ENCODE measurements at regions not wholly inside any gene's neighbourhood (a gene's known extent, or its start where the extent isn't known, plus 50 kb on each side); places are given as distances from the start of the nearest gene placed in this dataset.

DNA sequence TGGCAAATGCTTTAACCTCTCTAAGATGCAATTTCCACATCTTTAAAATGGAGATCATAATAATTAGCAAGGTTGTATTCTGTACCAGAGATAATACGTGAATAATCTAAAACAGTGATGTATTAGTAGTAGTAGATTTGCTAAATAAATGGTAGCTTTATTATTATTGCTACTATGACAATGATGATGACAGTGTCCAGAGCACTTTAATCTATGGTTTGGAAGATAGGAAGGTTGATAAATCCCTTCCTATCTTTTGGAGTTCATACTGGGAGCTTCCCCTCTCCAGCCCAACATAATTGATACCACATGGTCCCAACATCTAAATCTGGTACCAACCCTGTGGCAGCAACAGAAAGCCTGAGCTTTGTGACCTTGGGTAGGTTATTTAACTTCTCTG, 267.8 kb downstream of the FAT3 start:
- no peak for DNase-seq

DNA sequence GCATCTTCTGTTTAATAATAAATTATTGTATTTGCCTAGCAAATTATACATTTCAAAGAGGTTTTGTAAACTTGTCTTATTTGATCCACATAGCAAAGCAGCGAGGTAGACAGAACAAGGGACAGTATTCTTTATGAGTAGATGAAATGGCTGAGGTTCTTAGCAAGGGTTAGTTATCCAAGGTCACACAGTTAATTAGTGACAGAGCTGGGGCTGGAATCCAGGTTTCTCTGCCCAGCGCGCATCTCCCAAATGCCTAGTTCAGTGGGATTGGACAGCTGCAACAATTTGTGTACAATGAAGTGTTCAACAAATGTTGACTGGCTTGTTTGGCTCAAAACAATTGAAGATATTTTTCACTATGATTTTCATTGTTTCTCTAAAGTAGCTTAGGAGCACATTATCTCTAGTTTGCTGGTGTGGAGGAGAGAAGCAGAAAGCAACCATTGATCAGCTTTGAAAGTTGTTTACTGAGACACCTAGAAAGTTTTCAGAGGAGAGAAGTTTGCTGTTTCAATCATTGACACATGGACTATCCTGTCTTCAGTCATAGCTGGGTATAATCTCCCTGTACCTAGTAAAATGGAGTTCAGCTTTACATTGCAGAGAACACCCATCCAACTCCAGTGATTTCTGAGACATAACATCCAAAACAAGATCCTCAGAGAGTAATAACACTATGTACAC, 270.6 kb downstream of the FAT3 start:
- DNase-seq: no peak

DNA sequence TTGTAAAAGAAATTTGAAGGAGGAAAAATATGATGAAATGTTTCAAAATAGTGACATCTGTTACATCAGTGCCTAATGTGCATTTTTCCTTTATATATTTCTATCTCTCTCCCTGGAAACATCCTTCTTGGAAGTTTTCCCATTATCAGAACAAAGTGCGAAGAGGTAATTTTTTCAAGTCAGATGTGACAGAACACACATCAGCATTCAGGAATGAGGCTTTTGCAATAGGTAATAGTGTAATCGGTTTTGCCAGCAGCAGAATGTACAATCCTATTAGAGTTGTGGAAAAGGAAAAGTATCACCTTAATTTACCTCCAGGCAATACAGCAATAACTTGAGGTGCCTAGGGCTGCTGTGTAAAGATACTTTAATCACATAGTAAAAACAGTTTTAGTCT, 275.8 kb downstream of the FAT3 start:
- DNase-seq: no peak

DNA sequence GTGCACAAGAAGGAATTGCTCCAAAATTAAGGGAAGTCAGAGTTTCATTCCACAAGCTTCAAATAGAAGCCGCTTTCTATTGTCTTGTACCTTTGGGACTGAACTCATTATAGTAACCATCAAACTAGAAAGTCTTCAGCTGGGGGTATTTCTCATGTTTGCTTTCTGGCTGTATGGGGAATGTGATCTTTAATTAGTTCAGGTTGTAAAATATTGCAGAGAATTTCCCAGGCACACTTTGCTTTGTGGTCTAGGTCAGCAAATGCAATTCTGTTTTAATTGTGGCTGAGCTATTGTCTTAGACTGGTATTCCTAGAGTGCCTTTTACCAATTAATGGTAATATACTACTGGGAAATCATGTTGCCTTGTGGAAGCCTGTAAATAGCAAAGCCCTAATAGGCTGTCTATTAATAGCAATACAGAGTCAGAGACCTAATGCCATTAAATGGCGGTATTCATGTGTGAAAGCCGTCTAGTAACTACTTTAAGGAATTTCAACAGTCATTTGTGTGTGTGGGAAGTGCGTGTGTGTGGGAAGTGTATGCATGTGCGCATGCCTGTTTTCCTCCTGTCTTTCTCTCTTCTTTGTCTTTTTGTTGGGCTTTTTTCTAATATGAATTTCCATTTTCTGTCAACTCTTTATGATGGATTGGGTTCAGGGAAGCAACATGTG, 276.6 kb downstream of the FAT3 start:
- DNase-seq: no peak

DNA sequence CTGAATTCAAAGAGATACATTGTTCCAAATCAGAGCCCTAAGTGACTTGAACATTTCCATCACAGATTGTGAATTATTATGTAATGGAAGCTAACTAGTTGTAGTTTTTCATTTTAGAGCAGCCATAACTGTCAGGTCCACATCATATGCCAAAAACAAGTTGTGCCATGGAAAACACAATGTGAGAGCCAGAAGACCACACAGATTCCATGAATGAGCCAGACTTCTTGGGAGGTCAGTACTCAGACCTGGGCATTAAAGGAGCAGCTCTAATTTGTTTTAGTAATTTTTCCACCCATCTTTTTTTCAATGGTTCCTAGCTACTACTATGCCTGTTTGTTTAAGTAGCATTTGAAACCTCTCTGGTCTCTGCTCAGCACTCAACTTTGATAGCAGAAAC, 279.4 kb downstream of the FAT3 start:
- no peak for DNase-seq

DNA sequence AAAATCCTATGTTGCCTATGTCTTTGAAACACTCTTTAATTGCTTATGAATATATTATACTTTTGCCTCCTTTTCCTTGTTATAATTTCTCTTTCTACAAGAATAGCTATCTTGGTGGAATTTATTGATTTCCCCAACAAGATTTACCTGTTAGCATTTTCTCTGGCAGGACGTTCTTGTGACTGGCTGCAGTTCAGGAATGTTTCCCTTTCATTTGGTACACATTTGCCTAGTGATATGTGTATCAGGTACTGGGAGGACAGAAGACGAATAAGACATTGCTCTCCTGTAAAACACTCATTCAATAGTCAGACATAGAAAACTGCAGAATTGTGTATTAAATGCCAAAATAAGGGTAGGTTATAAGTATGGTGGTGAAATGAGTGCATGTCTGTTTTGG, 279.9 kb downstream of the FAT3 start:
- no peak for DNase-seq

DNA sequence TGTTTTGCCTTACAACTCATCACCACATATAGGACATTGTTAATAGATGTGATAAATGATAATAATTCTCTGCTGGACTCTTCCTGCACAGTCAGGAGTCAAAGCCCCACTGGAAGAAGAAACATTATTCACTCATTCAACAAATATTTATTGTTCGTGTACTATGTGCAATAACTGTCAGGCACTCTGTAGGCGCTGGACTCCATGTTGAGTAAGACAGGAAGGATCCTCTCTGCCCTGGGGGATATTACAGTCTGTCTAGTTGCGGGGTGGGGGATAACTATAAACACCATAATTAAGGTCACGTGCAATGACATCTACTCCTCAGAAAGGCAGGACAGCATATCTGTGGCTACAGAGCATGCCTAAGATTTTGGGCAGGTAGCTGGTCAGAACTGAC, 281.1 kb downstream of the FAT3 start:
- DNase-seq: no peak

DNA sequence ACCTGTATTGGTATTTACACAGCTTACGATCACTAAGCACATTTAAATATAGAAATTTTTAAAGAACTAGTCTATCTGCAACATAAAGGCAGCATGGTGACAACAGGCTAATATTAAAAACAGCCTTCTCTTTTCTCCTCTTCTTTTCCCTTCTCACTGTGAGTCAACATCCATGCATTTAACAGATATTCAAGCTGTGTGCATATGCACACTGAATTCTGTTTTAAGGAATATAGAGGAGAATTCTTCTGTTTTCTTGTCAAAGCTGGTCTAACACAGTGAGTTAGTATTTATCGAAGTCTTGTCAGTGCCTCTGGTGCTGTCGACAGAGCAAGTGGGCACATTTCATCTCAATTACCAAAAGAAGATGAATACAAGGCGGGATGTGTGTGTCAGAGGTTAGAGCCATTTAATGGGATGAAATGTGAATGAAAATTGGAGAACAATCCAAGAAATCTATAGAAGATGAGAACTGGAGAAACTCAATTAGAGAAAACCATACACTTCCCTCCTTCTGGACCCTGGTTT, 282.3 kb downstream of the FAT3 start:
- DNase-seq: no peak

DNA sequence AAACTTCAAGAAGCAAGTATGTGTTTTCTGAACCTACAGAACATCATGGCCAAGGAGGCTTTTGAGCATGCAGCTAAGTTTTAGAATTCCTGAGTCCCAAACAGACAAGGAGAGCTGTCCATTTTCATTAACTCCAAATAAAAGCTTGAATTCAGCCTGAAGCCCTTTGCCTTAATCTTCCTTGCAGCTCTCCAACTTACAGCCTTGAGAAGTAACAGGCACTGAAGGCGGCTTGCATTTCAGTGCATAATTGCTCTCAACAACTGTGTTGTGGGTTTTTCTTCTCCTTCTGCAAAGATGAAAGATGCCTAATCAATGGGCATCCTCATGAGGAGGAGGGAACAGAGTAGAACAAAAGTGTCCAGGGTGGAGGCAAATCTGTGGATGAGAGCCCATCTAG, 286.0 kb downstream of the FAT3 start:
- DNase-seq: no peak

DNA sequence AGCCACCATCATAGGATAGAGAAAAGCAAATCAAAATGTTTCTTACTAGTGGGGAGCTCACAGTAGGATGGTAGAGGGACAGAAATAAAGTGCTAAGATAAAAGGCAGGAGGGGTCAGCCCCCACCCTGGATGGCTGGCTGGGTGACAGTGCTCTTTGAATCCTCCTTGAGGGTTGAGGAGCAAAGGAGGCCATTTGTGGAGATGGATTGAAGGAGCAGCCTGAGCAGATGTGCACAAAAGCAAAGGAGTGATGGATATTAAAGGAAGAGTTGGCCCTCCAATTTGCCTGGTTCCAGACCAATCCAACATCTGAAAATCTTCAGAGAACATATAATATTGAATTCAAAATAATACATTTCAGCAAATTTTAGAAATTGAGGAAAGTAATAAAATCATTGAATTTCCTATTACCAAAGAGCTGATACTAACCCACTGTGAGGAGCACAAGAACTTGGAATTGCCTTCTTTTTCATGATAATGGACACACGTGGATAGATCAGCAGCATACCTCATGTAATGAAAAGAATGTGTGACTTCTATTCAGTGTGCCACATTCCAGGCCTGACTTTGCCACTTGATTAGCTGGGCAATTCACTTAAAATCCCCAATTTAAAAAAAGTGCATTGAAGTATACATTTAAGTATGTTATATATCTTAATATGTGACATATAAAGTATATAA, 287.0 kb downstream of the FAT3 start:
- no peak for DNase-seq

DNA sequence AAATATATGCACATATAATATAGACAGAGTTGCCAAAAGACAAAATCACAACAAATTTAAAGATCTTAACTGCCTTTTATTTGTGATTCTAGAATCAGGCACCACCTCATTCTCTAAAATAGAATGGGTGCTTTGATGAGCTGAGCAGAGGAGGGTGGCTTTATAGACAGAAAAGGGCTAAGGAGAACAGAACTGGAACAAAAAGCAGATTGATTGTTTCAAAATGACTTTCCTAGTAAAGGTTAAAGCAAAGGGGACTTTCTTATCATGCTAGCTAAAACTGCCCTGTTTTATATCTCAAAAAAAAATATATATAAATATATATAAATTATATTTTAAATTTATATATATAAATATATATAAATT, 287.6 kb downstream of the FAT3 start:
- no peak for DNase-seq

DNA sequence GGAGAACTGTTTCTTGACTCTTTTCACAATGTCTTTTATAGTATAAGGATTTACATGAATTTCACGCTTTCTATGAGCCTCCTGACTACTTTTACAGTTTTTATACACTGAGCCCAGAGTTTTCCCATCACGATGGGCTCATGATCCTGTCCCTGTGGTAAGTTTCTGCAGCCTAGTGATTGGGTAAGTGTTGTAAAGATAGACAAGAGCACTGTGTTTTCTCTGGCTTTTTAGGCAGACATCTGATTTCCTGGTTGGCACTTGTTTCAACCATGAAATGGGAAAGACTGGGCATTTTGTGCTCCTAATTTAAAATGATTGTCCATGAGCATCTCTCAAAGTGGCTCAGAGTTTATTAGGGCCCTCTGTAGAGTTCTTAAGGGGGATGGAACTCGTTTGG, 299.0 kb downstream of the FAT3 start:
- no peak for DNase-seq

DNA sequence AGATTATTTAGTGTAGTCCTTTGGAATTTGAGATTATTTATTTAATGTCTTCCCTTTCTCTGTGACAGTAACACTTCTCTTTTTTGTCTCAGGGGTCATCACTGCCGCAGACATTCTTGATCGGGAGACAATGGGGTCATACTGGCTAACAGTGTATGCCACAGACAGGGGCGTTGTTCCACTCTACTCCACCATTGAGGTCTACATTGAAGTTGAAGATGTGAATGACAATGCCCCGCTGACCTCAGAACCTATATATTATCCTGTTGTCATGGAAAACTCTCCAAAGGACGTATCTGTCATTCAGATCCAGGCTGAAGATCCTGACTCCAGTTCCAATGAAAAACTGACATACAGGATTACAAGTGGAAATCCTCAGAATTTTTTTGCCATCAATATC, 299.9 kb downstream of the FAT3 start:
- DNase-seq: no peak

DNA sequence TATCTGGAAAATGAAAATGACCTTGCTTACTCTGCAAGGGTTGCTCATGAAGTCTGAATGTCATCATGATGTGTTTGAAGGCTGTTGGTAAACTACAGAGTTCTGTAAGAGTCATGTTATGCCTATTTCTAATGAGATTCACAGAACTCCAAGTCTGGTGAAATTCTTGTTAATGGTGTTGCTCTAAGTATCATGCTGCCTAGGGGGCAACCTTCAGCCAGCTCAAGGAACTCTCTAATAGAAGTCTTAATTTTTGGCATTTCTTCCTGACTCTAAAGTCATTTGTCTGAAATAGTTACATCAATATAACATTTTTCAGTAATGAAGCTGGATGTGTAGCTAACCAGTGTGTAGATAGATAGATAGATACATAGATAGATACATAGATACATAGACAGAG, 302.8 kb downstream of the FAT3 start:
- no peak for DNase-seq

DNA sequence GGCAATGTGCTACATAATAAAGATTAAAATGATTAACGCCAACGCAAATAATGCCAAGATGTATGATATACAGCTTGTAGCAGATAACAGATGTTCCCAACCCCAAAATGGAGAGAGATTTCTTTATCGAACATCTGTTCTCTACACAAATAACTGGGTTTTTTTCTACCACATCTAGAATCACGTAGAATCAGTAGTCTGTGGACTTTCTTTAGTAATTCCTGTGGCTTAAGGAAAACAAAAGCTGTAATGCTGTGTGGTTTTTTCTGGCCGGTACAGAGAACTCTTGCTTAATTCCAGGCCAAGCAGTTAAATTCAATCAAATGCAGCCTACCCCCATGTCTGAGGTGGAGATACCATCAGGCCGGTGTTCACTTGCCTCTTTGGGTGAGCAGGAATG, 303.4 kb downstream of the FAT3 start:
- no peak for DNase-seq

DNA sequence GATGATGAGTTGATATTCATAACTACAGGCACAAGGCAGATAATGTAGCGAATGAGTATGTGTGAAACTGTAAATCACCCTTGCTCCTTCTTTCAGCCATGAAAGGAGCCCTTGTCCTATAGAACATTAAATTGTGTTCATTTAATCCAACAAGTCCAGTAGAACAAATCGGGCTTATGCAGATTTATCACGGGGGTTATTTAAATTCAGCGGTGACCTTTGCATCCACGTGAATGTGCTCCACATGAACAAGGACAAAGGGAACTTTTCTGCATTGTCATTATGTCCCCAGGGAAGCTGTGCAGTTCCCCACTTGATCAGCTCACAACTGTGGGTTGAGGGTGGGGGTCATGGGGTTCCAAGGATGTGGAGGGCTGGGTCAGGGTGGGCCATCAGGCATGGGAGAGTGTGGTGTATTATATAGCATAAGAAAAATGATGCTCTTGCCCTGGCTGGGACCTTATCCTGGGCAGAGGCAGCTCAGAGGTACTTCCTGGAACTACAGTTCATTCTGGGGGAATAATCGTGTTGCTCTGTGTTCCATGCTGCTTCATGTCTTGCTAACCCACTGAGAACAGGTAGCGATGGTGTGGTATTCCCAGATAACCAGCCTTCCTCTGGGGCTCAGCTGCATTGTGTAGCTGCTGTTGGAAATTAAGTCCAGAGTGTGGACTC, 306.6 kb downstream of the FAT3 start:
- DNase-seq: no peak

DNA sequence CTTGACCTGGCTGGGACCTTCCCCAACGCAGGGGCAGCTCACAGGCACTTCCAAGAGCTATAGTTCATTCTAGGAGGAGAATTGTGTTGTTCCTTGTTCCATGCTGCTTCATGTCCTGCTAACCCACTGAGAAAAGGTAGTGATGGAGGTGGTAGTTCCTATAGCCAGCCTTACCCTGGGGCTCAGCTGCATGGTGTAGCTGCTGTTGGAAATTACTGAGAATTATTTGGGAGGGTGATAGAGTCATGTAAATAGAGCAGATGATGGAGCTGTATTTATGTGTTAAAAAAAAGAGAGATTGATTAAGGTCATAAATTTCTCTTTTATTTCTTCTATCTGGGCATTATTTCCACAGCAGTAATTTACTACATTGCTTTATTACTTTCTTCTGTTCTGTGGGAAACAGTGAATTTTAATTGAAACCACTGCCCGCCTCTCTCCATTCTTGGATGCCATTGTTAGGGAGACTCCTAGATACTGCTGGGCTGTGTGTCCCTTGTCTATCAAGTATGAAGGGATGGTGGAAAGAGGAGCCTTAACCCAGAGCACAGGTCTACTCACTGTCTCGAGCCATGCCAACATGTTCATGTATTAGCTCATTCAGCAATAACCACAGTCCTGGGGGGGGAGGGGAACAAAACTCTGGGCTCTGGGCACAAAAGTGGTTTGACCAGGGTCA, 309.2 kb downstream of the FAT3 start:
- DNase-seq: no peak

DNA sequence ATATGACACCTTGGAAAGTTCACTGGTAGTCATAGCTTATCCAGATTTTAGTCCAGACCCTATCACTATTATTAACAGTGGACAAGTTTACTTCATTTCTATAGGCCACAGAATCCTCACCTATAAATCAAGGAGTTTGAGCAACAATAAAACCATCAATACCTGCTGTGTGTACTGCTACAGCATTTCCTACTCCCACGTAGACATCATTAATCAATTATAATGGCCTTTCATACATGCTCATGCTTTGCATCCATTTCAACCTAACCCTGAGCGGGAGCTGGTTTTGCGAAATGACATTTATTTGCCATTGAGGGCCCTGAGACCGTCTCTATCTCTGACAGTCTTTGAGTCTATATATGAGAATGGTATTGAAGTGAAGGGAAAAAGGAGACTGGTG, 312.3 kb downstream of the FAT3 start:
- DNase-seq: no peak

DNA sequence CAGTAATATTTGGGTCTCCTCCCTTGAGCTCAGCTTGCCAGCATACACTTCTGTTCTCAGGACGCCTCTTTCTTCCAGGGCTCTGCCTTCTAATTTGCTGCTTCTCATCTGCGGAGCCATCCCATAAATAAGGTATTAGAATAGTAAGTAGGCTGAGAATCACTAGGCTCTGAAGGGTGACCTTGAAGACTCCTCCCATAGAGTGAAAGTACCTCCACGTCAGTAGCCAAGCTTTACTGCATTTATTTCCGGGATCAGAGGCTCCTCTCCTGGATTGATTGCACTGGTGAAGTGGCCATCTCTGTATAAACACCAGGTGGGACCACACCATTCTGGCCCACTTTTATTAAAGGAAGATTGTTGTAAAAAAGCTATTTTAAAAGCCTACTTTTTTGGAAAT, 315.5 kb downstream of the FAT3 start:
- DNase-seq: no peak

DNA sequence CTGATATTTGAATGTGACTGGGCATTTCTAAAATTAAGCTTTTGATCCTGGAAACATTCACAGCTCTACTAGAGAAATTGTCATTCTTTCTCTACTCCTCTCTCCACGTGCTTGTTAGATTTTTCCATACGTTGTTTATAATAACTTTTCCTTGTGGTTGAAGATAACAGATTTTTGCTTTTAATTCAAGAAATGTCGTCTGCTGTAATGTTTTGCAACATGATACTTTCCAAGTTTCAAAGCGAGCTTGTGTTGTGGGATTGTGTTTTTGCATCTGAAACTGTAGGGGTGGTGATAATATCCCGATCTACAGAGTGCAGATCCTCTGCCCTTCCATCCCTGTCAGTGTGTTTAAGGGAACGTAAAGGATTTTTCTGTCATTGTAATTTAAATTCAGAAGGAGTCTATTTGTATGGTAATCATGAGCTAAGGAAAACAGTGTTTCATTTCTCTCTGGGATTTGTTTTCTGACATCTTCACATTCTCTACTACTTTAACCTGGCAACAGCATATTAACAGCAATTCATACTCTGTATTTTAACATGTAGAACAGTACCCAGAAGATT, 321.4 kb downstream of the FAT3 start:
- DNase-seq: no peak

DNA sequence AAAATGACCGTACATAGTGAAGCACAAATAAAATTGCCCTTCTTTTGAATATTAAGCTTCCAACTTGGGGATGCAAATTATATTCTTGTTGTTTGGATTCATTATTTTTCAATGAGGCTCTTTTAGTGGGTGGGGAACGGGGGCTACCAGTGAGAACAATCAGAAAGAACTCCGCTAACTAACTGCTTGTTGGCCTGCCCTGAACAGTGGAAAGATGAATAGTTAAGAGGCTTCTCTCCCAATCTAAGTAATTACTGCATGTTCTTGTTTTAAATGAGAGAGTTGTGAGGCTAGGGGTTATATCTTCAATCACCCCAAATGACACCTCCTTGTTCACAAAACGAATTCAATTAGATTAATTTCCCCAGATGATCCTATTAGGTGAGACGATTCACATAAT, 322.0 kb downstream of the FAT3 start:
- DNase-seq: no peak

DNA sequence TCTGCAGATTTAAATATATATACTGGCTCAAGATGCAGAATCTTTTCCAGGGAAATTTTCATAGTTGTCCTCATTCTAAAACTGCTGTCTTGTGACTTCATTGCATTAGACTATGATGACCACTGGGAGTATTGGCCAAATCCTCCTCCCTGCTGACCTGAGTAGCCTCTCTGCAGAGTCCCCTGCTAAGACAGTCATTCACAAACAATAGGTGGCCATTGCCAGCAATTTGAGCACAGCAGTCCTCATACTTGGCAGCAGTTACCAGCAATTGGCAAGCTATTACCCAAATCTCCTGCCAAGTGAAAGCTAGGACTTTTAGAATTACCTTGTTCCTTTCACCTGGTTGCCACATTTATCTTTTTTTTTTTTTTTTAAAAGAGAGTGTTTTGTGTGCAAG, 325.8 kb downstream of the FAT3 start:
- DNase-seq: no peak

DNA sequence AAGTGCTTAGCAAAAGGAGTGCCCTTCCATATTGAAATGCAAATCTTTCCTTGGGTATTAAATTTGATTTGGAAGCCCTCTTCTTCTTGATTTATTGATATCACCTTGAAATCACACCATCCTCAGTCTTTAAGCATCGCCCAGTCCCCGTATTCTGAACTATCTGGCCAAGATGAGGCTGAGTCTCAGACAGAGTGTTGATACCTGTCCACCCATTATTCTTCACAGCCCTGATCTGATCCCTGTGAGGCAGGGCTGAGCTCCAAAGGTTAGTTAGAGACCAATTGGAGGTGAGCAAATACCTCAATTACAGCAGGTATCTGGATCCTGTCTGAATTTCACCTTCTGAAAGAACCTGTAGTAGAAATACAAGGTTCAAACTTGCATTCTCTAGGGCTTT, 326.3 kb downstream of the FAT3 start:
- no peak for DNase-seq

Measured in SW 1271 (cell line).